HUES6 (cell line): ENCODE measurements at regions not wholly inside any gene's neighbourhood (a gene's known extent, or its start where the extent isn't known, plus 50 kb on each side); places are given as distances from the start of the nearest gene placed in this dataset.
"Not testable (repeated sequence)": the region's sequence is repeated elsewhere in the genome, so short reads cannot be mapped to it uniquely, and the experiment has no call there.

Source experiments
- H3K27ac ChIP-seq: 2 replicates; pipeline ENCODE4 v1.7.0; 2013; ENCODE audit warnings: low read depth, mild to moderate bottlenecking, low read length, inconsistent platforms
- H3K27me3 ChIP-seq: 2 replicates; pipeline ENCODE4 v1.6.1; 2013; ENCODE audit warnings: low read length; ENCODE audit not compliant: control insufficient read depth, insufficient read depth
- H3K36me3 ChIP-seq: 2 replicates; pipeline ENCODE4 v1.6.1; 2013; ENCODE audit warnings: low read length; ENCODE audit not compliant: control insufficient read depth, insufficient read depth
- H3K4me1 ChIP-seq: 2 replicates; pipeline ENCODE4 v1.6.1; 2013; ENCODE audit warnings: low read length; ENCODE audit not compliant: control insufficient read depth, insufficient read depth
- H3K4me3 ChIP-seq: 2 replicates; pipeline ENCODE4 v1.5.1; 2013; ENCODE audit warnings: low read depth, low read length
- H3K9ac ChIP-seq: one replicate; pipeline ENCODE4 v1.6.1; 2013; ENCODE audit warnings: mild to moderate bottlenecking, low read length
- H3K9me3 ChIP-seq: 2 replicates; pipeline ENCODE4 v1.6.1; 2013; ENCODE audit warnings: low read depth, low read length; ENCODE audit not compliant: control insufficient read depth, insufficient read depth

DNA sequence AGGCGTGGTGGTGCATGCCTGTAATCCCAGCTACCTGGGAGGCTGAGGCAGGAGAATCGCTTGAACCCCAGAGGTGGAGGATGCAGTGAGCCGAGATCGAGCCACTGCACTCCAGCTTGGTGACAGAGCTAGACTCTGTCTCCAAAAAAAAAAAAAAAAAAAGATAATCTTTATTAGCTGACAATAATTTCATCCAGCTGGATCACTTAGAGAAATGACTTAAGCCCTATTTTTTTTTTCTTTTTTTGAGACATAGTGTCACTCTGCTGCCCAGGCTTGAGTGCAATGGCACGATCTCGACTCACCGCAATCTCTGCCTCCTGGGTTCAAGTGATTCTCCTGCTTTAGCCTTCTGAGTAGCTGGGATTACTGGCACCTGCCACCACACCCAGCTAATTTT is 51.6 kb upstream of the MAP4K4 start:
- H3K27ac ChIP-seq, H3K27me3 ChIP-seq, H3K4me1 ChIP-seq, H3K4me3 ChIP-seq, H3K9me3 ChIP-seq, H3K36me3 ChIP-seq, H3K9ac ChIP-seq: not testable (repeated sequence)

DNA sequence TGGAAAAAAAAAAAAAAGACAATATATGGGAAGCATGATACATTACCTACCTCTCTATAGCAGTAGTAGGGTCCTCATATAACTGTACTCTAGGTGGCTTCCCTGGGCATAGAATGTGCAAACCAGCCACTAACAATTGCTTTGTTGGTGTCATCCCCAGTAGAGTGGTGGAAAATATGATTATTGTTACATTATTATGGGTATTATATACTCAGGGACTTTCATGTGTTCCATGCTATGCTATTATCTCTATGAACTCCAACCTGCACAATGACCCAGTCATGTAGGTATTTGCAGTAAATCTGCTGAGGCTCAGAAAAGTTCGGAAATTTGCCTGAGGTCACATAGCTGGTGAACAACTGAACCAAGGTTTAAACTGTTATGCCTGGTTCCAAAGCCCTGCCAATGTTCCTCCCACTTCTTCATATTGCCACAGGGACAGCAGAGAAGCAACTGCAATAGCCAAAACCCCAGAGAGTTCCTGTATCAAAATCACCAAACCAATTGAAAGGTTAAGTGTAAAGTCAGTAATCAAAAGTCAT is 52.6 kb upstream of the MAP4K4 start:
- H3K9me3 ChIP-seq = peaks cover 5% of the 10 kb centered on the region; the same call in 1 of the 2 replicates
- H3K4me3 ChIP-seq = no peak overlapping the region
- no peaks in the 10 kb centered on the region for H3K27me3 ChIP-seq
- H3K4me1 ChIP-seq = no peaks in the 10 kb centered on the region
- no peaks in the 10 kb centered on the region for H3K36me3 ChIP-seq
- H3K27ac ChIP-seq = no peak overlapping the region
- H3K9ac ChIP-seq = no peak overlapping the region

DNA sequence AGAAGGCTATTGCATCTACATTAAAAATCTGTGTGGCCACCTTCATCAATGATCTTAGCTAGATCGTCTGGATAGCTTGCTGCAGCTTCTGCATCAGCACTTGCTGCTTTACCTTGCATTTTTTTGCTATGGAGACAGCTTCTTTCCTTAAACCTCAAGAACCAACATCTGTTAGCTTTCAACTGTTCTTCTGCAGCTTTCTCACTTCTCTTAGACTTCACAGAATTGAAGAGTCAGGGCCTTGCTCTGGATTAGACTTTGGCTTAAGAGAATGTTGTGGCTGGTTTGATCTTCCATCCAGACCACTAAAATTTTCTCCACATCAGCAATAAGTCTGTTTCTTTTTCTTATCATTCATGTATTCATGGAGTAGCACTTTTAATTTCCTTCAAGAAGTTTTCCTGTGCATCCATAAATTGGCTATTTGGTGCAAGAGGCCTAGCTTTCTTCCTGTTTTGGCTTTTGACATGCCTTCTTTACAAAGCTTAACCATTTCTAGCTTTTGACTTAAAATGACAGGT is 54.4 kb upstream of the MAP4K4 start:
- no peaks in the 10 kb centered on the region for H3K4me1 ChIP-seq
- H3K36me3 ChIP-seq = no peaks in the 10 kb centered on the region
- no peak overlapping the region for H3K9ac ChIP-seq
- H3K9me3 ChIP-seq = peaks cover 5% of the 10 kb centered on the region; the same call in 1 of the 2 replicates
- no peak overlapping the region for H3K4me3 ChIP-seq
- H3K27ac ChIP-seq = no peak overlapping the region
- H3K27me3 ChIP-seq = no peaks in the 10 kb centered on the region

DNA sequence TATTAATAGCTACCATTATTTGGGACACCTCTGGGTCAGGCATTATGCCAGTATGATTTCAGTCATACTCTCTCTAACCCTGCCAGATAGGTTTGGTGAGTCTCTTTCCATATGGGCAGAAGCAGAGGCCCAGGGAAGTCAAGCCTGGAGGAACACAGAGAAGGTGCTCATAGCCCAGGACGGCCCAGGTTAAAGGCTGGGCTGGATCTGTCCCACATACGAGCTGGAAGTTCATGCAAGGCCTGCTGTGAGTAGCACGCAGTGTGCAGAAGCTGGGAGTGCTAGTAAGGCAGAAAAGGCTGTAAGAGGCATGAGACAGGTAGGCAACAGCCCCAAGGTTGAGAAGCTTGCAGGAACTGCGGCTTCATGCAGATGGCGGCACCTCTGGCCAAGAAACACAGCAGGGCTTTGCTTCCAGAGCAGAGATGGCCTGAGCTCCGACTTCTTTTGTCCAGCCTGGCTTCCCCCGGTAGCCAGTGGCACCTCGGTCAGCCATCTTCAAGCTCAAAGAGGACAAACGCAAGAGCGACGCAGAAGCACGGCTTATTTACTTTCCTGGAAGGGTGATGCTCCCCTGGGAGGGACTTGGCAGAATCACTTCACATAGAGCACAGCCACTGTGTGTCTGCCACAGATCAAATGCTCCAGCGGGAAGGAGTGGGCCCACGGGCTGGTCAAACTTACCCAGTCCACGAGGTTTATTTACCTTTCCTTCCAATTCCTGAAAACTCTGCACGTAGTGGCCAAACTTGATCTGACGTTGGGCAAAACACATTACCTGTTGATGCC is 58.5 kb upstream of the MAP4K4 start:
- H3K4me1 ChIP-seq = no peaks in the 10 kb centered on the region
- H3K9ac ChIP-seq = no peak overlapping the region
- H3K9me3 ChIP-seq = peaks cover 5% of the 10 kb centered on the region; the same call in 1 of the 2 replicates
- H3K27ac ChIP-seq = no peak overlapping the region
- no peaks in the 10 kb centered on the region for H3K27me3 ChIP-seq
- H3K36me3 ChIP-seq = no peaks in the 10 kb centered on the region
- H3K4me3 ChIP-seq = no peak overlapping the region

DNA sequence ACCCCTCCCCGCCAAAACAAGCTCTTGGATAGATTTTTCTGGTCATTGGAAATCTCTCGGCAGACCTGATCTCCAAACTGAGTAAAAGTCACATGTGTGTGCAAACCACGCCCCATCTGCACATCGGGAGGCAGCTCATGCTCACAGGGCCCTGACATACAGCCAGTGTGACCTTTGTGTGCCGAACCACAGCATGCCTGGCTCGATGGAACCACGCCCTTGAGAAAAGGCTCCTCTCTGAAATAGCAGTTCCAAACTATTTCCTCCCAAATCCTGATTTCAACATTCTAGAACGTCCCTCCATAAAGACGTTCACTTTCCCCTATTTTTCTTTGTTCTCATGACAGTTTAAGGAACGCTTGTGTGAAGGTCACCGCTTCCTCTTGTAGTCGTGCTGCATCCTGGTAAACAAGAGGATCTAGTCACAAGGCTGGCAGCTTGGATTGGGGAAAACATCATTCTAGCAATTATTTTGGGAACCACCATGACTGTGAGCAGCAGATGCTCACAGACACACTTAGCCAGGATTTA is 59.3 kb upstream of the MAP4K4 start:
- no peak overlapping the region for H3K9ac ChIP-seq
- H3K4me3 ChIP-seq = no peak overlapping the region
- no peak overlapping the region for H3K27ac ChIP-seq
- no peaks in the 10 kb centered on the region for H3K36me3 ChIP-seq
- H3K4me1 ChIP-seq = no peaks in the 10 kb centered on the region
- H3K9me3 ChIP-seq = peaks cover 5% of the 10 kb centered on the region; the same call in 1 of the 2 replicates
- H3K27me3 ChIP-seq = no peaks in the 10 kb centered on the region

DNA sequence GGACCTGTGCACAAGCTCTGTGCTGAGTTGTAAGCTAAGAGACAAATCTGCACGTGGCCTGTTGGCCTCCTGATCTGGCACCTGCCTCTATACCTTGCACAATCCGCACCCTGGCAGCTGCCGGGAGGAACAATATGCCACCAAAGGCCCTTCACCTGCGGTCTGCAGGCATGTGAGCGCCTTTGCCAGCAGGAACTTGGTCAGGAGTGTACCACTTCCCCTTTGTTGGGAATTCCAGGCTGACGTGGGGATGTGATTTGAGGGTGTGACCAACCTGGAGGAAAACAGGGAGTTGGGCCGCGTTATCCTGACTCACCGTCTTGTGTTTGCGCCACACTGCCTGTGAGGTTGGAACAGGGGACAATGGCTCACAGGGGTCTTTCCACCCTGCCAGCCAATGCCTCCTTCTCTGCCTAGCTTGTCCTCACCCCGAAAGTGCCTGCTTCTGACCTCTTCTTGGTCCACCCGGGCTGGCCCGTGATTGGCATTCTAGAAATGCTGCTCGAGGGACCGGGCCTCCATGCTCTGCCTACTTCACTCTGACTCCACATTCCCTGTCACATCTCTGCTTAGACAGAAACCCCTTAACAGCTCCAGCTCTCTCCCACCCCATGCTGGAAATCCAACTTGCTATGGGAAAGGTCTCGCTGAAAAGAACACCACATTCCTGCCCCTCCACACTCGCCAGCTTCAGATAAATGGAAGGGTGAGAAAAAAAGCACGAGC is 67.1 kb upstream of the MAP4K4 start:
- Histone ChIP-seq H3K27ac (no peak overlapping the region), H3K9ac (no peak overlapping the region), H3K9me3 (no peaks in the 10 kb centered on the region), H3K4me1 (no peaks in the 10 kb centered on the region), H3K4me3 (no peak overlapping the region), H3K36me3 (no peaks in the 10 kb centered on the region), H3K27me3 (no peaks in the 10 kb centered on the region)

DNA sequence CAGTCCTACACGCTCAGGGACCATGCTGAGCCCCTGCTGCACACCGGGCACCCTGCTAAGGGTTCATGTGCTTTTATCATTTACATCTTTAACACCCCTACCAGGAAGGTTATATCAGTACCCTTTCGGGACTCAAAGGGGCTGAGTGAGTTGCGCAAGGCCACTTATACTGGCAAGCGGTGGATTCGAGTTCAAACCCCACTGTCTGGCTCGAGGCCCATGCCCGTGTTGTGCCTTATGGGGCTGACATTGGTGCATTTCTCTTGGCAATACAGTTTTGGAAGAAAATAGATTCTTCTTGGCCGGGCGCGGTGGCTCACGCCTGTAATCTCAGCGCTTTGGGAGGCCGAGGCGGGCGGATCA is 69.5 kb upstream of the MAP4K4 start:
- no peaks in the 10 kb centered on the region for H3K36me3 ChIP-seq
- no peaks in the 10 kb centered on the region for H3K27me3 ChIP-seq
- no peak overlapping the region for H3K4me3 ChIP-seq
- H3K9ac ChIP-seq = no peak overlapping the region
- H3K9me3 ChIP-seq = no peaks in the 10 kb centered on the region
- H3K27ac ChIP-seq = no peak overlapping the region
- H3K4me1 ChIP-seq = peaks cover 8% of the 10 kb centered on the region; the same call in 1 of the 2 replicates

DNA sequence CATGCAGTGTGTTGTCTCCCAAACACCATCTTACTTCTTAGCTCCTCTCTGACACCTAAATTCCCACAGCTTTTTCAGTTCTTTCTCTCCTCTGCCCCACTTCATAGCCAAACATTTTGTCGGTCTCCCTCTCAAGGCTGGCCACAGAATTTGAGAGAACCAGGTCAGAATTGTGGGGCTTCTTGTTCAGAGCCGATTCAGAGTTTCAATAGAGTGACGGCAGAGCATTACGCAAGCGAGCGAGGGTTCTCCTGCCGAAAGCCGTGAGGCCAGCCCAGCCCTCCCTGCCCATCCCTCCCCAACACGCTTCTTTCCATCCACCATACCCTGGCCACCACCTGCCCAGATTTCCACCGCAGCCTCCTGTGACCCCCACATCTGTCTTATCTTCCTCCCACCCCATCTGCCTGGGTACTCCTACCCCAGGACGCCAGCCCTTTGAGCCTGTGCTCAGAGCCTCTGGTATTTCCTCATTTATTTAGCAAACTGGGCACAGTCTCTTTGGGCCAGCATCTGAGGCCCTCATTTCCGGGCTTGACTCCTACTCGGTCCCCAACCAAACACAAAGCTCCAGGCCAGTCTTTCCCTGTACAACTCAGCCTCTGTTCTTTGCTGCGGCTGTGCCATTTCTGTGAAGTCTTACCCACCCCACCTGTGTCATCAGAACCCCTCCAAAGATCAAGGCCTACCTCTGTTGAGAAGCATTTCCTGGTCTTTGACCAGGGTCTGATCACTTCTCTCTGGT is 70.0 kb upstream of the MAP4K4 start:
- Histone ChIP-seq H3K27ac (no peak overlapping the region), H3K4me1 (peaks cover 10% of the 10 kb centered on the region; the same call in 1 of the 2 replicates), H3K9me3 (no peaks in the 10 kb centered on the region), H3K27me3 (no peaks in the 10 kb centered on the region), H3K9ac (no peak overlapping the region), H3K4me3 (no peak overlapping the region), H3K36me3 (no peaks in the 10 kb centered on the region)

DNA sequence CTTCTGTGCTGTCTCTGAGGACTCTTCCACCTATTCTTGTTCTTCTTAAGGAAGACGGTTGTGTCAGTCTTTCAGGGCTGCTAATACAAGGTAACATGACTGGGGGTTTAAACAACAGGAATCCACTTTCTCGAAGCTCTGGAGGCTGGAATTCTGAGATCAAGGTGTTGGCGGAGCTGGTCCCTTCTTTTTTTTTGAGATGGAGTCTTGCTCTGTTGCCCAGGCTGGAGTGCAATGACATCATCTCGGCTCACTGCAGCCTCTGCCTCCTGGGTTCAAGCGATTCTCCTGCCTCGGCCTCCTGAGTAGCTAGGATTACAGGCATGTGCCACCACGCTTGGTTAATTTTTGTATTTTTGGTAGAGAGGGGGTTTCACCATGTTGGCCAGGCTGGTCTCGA is 71.7 kb upstream of the MAP4K4 start:
- not testable (repeated sequence) for H3K4me3 ChIP-seq, H3K36me3 ChIP-seq, H3K27me3 ChIP-seq, H3K9ac ChIP-seq, H3K27ac ChIP-seq, H3K9me3 ChIP-seq
- H3K4me1 ChIP-seq = peaks cover 12% of the 10 kb centered on the region; the same call in 1 of the 2 replicates

DNA sequence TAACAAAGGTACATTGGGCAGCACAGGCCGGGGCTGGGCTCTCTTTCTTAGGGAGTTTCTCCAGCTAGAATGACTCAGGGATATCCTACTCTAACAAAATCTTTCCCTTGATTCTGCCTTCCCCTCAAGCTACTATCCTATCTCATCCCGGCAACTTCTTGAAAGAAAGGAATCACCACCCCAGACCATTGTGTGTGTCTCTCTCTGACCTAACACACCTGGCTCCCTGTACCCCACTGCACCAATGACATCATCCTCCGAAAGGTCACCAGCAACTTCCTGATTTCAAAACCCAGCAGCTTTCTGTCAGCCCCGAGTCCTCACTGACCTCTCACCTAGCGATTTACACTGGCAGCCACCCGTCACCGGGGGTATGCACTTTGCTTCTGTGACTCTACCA is 72.1 kb upstream of the MAP4K4 start:
- H3K4me3 ChIP-seq = no peak overlapping the region
- no peaks in the 10 kb centered on the region for H3K9me3 ChIP-seq
- H3K27me3 ChIP-seq = no peaks in the 10 kb centered on the region
- peaks cover 12% of the 10 kb centered on the region; the same call in 1 of the 2 replicates for H3K4me1 ChIP-seq
- H3K9ac ChIP-seq = no peak overlapping the region
- no peaks in the 10 kb centered on the region for H3K36me3 ChIP-seq
- H3K27ac ChIP-seq = no peak overlapping the region
